ENCODE measurements at regions not wholly inside any gene's neighbourhood (a gene's known extent, or its start where the extent isn't known, plus 50 kb on each side); places are given as distances from the start of the nearest gene placed in this dataset.
"Not testable (repeated sequence)": the region's sequence is repeated elsewhere in the genome, so short reads cannot be mapped to it uniquely, and the experiment has no call there.

- H3K4me2 ChIP-seq (ENCODE audit: low read length) = no peak overlapping the region
- no peak overlapping the region for H3K27ac ChIP-seq (ENCODE audit: low read length)
- no peaks in the 10 kb centered on the region for H4K20me1 ChIP-seq (ENCODE audit: insufficient read depth, low read length)
- TF ChIP-seq CTCF (IDR thresholded peaks at IDR 0.05; ENCODE audit: low read depth, low read length) (no peak), EZH2phosphoT487 (IDR thresholded peaks at IDR 0.05; ENCODE audit: low read depth) (no peak)
- H3K9ac ChIP-seq (ENCODE audit: low read length) = no peak overlapping the region
- H3K4me1 ChIP-seq (ENCODE audit: low read length) = peaks cover 12% of the 10 kb centered on the region
- no peak overlapping the region for H3K4me3 ChIP-seq (ENCODE audit: low read length)
- no peak overlapping the region for H2AFZ ChIP-seq (ENCODE audit: low read depth, low read length)
- peaks cover 13% of the 10 kb centered on the region for H3K79me2 ChIP-seq (ENCODE audit: low read length)
- peaks cover 5% of the 10 kb centered on the region for H3K9me3 ChIP-seq (ENCODE audit: insufficient read depth, low read length)
- H3K27me3 ChIP-seq (ENCODE audit: low read depth, low read length) = no peaks in the 10 kb centered on the region
- H3K36me3 ChIP-seq (replicated peaks; ENCODE audit: low read depth, low read length) = peaks cover 67% of the 10 kb centered on the region
These were observed 96.6 kb downstream of the NCOR2 start for GRCh38 chr12:124470806-124471205.

GRCh38 chr12:124470139-124470538 is 97.3 kb downstream of the NCOR2 start:
- Histone ChIP-seq H4K20me1 (ENCODE audit: insufficient read depth, low read length) (no peaks in the 10 kb centered on the region), H3K9ac (ENCODE audit: low read length) (no peak overlapping the region), H3K27ac (ENCODE audit: low read length) (no peak overlapping the region), H3K9me3 (ENCODE audit: insufficient read depth, low read length) (peaks cover 5% of the 10 kb centered on the region), H3K79me2 (ENCODE audit: low read length) (peaks cover 8% of the 10 kb centered on the region; the same call in 1 of the 2 replicates), H3K27me3 (ENCODE audit: low read depth, low read length) (no peaks in the 10 kb centered on the region), H3K4me3 (ENCODE audit: low read length) (no peak overlapping the region), H3K4me1 (ENCODE audit: low read length) (peaks cover 17% of the 10 kb centered on the region), H2AFZ (ENCODE audit: low read depth, low read length) (no peak overlapping the region), H3K36me3 (replicated peaks; ENCODE audit: low read depth, low read length) (peaks cover 67% of the 10 kb centered on the region), H3K4me2 (ENCODE audit: low read length) (no peak overlapping the region)
- no peak for TF ChIP-seq EZH2phosphoT487 (IDR thresholded peaks at IDR 0.05; ENCODE audit: low read depth)
- TF ChIP-seq CTCF (IDR thresholded peaks at IDR 0.05; ENCODE audit: low read depth, low read length) = no peak

- Histone ChIP-seq H3K9ac (ENCODE audit: low read length) (no peak overlapping the region), H3K27ac (ENCODE audit: low read length) (no peak overlapping the region), H2AFZ (ENCODE audit: low read depth, low read length) (no peak overlapping the region), H3K4me1 (ENCODE audit: low read length) (peaks cover 17% of the 10 kb centered on the region), H3K79me2 (ENCODE audit: low read length) (peaks cover 8% of the 10 kb centered on the region; the same call in 1 of the 2 replicates), H3K27me3 (ENCODE audit: low read depth, low read length) (no peaks in the 10 kb centered on the region), H3K36me3 (replicated peaks; ENCODE audit: low read depth, low read length) (peaks cover 67% of the 10 kb centered on the region), H3K4me2 (ENCODE audit: low read length) (no peak overlapping the region), H3K4me3 (ENCODE audit: low read length) (no peak overlapping the region), H4K20me1 (ENCODE audit: insufficient read depth, low read length) (0 out of 2 replicates have a peak, but pooled peaks cover 1% of the 10 kb centered on the region), H3K9me3 (ENCODE audit: insufficient read depth, low read length) (peaks cover 5% of the 10 kb centered on the region)
- TF ChIP-seq CTCF (IDR thresholded peaks at IDR 0.05; ENCODE audit: low read depth, low read length) = peak; percentile 58
- no peak for TF ChIP-seq EZH2phosphoT487 (IDR thresholded peaks at IDR 0.05; ENCODE audit: low read depth)
These were observed 98.1 kb downstream of the NCOR2 start for GRCh38 chr12:124469193-124469888.

GRCh38 chr12:124467549-124467948 is 99.9 kb downstream of the NCOR2 start:
- H3K4me3 ChIP-seq (ENCODE audit: low read length); H3K27ac ChIP-seq (ENCODE audit: low read length); H3K9ac ChIP-seq (ENCODE audit: low read length); H4K20me1 ChIP-seq (ENCODE audit: insufficient read depth, low read length); H2AFZ ChIP-seq (ENCODE audit: low read depth, low read length); H3K9me3 ChIP-seq (ENCODE audit: insufficient read depth, low read length); H3K79me2 ChIP-seq (ENCODE audit: low read length); H3K4me2 ChIP-seq (ENCODE audit: low read length); H3K27me3 ChIP-seq (ENCODE audit: low read depth, low read length): not testable (repeated sequence)
- Histone ChIP-seq H3K36me3 (replicated peaks; ENCODE audit: low read depth, low read length) (peaks cover 54% of the 10 kb centered on the region), H3K4me1 (ENCODE audit: low read length) (peaks cover 17% of the 10 kb centered on the region)

Measured in OCI-LY3 (cell line).